Muscle of leg (tissue), 3 donors: ENCODE measurements at regions not wholly inside any gene's neighbourhood (a gene's known extent, or its start where the extent isn't known, plus 50 kb on each side); places are given as distances from the start of the nearest gene placed in this dataset.

Source experiments
- DNase-seq: peaks from one replicate; pipeline ENCODE4 v3.0.0; 2013
- H3K27ac ChIP-seq: one replicate; pipeline ENCODE4 v1.5.1; 2013; ENCODE audit warnings: mild to moderate bottlenecking, low read length, control low read depth
- H3K27me3 ChIP-seq: one replicate; pipeline ENCODE4 v1.6.1; 2013; ENCODE audit warnings: low read length; ENCODE audit not compliant: control insufficient read depth, insufficient read depth
- H3K36me3 ChIP-seq: one replicate; pipeline ENCODE4 v1.6.1; 2013; ENCODE audit warnings: low read length; ENCODE audit not compliant: control insufficient read depth, insufficient read depth
- H3K4me1 ChIP-seq: one replicate; pipeline ENCODE4 v1.6.1; 2013; ENCODE audit warnings: low read length; ENCODE audit not compliant: control insufficient read depth, insufficient read depth
- H3K4me3 ChIP-seq: one replicate; pipeline ENCODE4 v1.5.1; 2013; ENCODE audit warnings: low read length, control low read depth
- H3K9me3 ChIP-seq: replicated peaks from 2 replicates; pipeline ENCODE4 v1.6.1; 2013; ENCODE audit warnings: low read depth, low read length; ENCODE audit not compliant: control insufficient read depth
- WGBS: methylation state at CpG from one replicate; pipeline ENCODE4 v1.1.5; 2013; ENCODE audit warnings: missing lambda C conversion rate; ENCODE audit not compliant: insufficient coverage; 5-methylcytosine and 5-hydroxymethylcytosine counted together

DNA sequence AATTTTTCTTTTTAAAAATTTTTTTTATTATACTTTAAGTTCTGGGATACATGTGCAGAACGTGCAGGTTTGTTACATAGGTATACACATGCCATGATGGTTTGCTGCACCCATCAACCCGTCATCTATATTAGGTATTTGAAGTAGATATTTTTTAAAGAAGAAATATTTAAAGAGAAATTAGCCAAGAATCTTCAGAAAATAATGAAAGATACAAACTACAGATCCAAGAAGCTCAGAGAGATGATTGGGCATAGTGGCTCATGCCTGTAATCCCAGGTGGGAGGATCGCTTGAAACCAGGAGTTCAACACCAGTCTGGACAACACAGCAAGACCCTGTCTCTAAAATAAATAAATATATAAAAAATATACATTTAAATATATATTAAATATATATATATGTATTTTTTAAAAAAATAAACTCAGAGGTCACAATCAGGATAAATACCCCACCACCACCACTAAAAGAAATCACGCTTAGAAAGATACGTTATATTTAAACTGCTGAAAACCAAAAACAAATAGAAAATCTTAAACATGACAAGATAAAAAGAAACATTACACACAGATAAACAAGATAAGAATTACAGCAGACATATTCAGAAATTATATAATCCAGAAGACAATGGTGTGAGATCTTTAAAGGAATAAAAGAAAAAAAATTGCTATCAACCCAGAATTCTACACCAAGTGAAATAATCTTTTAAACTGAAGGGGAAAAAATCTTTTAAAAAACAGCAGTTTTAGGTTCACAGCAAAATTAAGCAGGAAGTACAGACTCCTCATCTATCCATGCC, 57.5 kb downstream of the CSF2 start:
- Histone ChIP-seq H3K27me3 (no peaks in the 10 kb centered on the region), H3K36me3 (no peaks in the 10 kb centered on the region), H3K4me3 (no peak overlapping the region), H3K4me1 (no peaks in the 10 kb centered on the region), H3K27ac (no peak overlapping the region), H3K9me3 (no peaks in the 10 kb centered on the region)
- no CpG with 5 or more reads among the region's 5 CpGs for WGBS
- no peak for DNase-seq

DNA sequence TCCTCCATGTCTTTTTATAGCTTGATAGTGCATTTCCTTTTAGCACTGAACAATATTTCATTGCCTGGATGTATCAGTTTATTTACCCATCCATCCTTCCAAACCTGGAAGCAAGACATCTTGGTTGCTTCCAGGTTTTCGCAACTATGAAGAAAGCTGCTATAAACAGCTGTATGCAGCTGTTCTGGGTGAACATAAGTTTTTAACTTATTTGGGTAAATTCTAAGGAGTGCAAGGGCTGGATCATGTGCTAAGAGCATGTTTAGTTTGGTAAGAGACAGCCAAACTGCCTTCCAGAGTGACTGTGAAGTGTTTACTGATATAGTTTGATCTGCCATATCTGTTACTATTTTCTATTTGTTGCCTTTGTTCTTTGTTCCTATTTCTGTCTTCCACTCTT, 58.5 kb downstream of the CSF2 start:
- H3K27ac ChIP-seq = no peak overlapping the region
- WGBS = 43% methylated on average over 1 of the region's 1 CpG
- H3K27me3 ChIP-seq = no peaks in the 10 kb centered on the region
- no peaks in the 10 kb centered on the region for H3K9me3 ChIP-seq
- H3K4me3 ChIP-seq = no peak overlapping the region
- no peak for DNase-seq
- no peaks in the 10 kb centered on the region for H3K36me3 ChIP-seq
- no peaks in the 10 kb centered on the region for H3K4me1 ChIP-seq

DNA sequence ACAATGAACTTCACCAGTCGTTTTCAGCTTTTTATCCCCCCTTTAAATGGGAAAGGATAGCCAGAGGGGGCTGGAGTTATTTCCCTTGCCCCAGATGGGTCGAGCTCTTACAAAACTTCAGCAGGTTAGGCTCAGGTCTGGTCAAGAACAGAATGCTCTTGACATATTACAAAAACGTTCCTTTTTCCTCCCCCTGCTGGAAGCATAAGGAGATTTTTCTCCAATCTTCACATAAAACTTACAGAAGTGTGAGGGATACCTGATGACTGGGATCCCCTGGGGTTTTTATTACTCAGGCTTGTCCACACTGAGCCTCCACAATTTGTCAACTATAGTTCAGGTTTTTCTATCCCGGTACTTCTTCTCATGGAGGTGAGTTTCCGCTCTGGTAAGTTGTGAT, 60.8 kb downstream of the CSF2 start:
- Histone ChIP-seq H3K9me3 (no peaks in the 10 kb centered on the region), H3K27me3 (no peaks in the 10 kb centered on the region), H3K27ac (no peak overlapping the region), H3K36me3 (no peaks in the 10 kb centered on the region), H3K4me1 (no peaks in the 10 kb centered on the region), H3K4me3 (no peak overlapping the region)
- no CpG with 5 or more reads among the region's 5 CpGs for WGBS
- DNase-seq = no peak

- peak; percentile 6 for DNase-seq
- no peaks in the 10 kb centered on the region for H3K9me3 ChIP-seq
- WGBS = no CpG with 5 or more reads among the region's 2 CpGs
Observed at GRCh38 chr5:132136906-132137305, 63.3 kb downstream of the CSF2 start.

GRCh38 chr5:132138260-132138659, 64.7 kb downstream of the CSF2 start:
- WGBS = no CpG with 5 or more reads among the region's 1 CpG
- H3K9me3 ChIP-seq = peaks cover 4% of the 10 kb centered on the region
- DNase-seq = no peak
- H3K4me3 ChIP-seq = no peak overlapping the region
- H3K27me3 ChIP-seq = no peaks in the 10 kb centered on the region
- H3K36me3 ChIP-seq = no peaks in the 10 kb centered on the region
- no peak overlapping the region for H3K27ac ChIP-seq
- H3K4me1 ChIP-seq = no peaks in the 10 kb centered on the region

More at GRCh38 chr5:132136906-132137305, 63.3 kb downstream of the CSF2 start:
- no peaks in the 10 kb centered on the region for H3K4me1 ChIP-seq
- H3K4me3 ChIP-seq = no peak overlapping the region
- H3K36me3 ChIP-seq = no peaks in the 10 kb centered on the region
- no peaks in the 10 kb centered on the region for H3K27me3 ChIP-seq
- no peak overlapping the region for H3K27ac ChIP-seq
